ENCODE measurements at regions not wholly inside any gene's neighbourhood (a gene's known extent, or its start where the extent isn't known, plus 50 kb on each side); places are given as distances from the start of the nearest gene placed in this dataset.
"Not testable (repeated sequence)": the region's sequence is repeated elsewhere in the genome, so short reads cannot be mapped to it uniquely, and the experiment has no call there.

DNA sequence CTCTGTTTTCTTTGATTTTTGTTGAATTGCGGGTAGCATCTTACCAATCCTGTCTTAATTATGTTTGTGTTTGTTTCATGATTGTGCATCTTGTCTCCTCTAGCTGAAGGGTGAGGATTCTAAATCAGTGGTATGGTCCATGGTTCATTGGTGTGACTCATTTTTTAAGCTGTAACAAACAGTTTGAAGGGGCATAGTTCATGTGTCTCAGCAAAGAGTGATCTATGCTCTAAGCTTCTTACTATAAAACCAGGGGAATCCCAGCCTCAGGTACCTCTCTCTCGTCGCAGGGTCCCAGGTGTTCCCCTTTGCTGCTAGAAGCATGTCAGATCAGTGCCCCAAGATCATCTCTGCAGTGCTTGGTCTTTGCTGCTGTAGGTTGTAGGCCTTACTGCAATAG, 100.1 kb downstream of the OTUD1 start:
- Histone ChIP-seq H3K4me3 (no peak overlapping the region), H3K36me3 (no peaks in the 10 kb centered on the region), H3K9me3 (no peaks in the 10 kb centered on the region), H3K4me1 (no peaks in the 10 kb centered on the region), H3K27me3 (no peaks in the 10 kb centered on the region), H3K27ac (no peak overlapping the region)
- TF ChIP-seq POLR2A (IDR thresholded peaks at IDR 0.05) = no peak
- TF ChIP-seq, protein P1, sequence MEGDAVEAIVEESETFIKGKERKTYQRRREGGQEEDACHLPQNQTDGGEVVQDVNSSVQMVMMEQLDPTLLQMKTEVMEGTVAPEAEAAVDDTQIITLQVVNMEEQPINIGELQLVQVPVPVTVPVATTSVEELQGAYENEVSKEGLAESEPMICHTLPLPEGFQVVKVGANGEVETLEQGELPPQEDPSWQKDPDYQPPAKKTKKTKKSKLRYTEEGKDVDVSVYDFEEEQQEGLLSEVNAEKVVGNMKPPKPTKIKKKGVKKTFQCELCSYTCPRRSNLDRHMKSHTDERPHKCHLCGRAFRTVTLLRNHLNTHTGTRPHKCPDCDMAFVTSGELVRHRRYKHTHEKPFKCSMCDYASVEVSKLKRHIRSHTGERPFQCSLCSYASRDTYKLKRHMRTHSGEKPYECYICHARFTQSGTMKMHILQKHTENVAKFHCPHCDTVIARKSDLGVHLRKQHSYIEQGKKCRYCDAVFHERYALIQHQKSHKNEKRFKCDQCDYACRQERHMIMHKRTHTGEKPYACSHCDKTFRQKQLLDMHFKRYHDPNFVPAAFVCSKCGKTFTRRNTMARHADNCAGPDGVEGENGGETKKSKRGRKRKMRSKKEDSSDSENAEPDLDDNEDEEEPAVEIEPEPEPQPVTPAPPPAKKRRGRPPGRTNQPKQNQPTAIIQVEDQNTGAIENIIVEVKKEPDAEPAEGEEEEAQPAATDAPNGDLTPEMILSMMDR (IDR thresholded peaks at IDR 0.05) = no peak
- no peak for TF ChIP-seq POLR2AphosphoS5 (IDR thresholded peaks at IDR 0.05)
- intact Hi-C loops (cut with DNase I; ENCODE audit: low total_unique reads) = no loop called here
- no peak for DNase-seq (ENCODE audit: low spot score in 2 of 2)

DNA sequence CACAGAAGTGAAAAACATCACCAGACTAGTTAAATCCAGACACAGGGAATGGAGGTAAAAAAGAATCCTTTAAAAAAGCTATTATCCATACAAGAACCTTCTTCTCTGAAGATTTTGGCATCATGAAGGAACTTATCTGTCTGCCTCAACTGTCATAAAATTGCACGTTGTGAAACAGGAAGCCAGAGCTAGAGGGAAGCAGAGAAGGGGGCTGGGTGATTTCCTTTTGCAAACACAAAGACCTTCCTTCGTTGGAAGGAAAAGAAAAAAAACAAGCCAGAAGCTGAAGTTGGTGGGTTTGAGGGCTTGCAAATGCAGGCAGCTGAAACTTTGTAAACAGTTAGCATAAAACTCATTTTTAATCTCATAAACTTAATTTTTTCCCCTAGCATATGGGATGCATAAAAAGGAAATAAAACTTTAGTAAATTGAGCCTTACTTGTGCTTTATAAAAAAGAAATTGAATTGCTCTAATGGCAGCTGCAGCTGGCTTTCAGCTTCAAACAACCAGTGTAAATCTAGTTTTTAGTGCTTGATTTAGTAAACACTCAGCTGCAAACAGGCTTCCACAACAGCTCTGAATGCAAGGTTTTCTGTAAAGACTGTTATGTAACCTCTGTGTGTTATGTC, 101.6 kb downstream of the OTUD1 start:
- no peak overlapping the region for H3K27ac ChIP-seq
- intact Hi-C loops (cut with DNase I; ENCODE audit: low total_unique reads) = no loop called here

DNA sequence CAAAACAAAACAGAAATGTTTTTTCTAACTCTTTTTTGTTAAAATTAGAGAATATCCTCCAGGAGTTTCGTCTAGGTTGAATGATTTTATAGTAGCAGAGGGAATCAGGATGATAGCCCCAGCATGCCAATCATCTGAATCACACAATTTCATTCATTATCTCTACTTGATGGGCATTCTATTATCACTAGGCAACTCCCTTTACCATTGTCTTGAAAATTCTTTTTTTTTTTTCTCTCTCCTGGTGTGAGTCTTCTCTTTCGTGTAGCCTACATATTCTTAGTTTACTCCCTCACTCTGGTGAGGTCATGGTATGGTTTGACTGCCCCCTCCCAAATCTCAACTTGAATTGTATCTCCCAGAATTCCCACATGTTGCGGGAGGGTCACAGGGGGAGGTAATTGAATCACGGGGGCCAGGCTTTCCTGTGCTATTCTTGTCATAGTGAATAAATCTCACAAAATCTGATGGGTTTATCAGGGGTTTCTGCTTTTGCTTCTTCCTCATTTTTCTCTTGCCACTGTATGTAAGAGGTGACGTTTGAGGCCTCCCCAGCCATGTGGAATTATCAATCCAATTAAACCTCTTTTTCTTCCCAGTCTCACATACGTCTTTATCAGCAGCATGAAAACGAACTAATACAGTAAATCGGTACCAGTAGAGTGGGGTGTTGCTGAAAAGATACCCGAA, 105.0 kb downstream of the OTUD1 start:
- intact Hi-C loops (cut with DNase I; ENCODE audit: low total_unique reads) = loop anchor here (1.0 kb wide), 1 partner anchor 8 kb away; no protein-coding TSS in a partner anchor
- TF ChIP-seq POLR2AphosphoS5 (IDR thresholded peaks at IDR 0.05) (no peak), POLR2A (IDR thresholded peaks at IDR 0.05) (no peak)
- TF ChIP-seq, protein P1 (IDR thresholded peaks at IDR 0.05) = no peak
- Histone ChIP-seq H3K4me1 (no peaks in the 10 kb centered on the region), H3K27me3 (no peaks in the 10 kb centered on the region), H3K4me3 (no peak overlapping the region), H3K27ac (no peak overlapping the region), H3K36me3 (no peaks in the 10 kb centered on the region), H3K9me3 (no peaks in the 10 kb centered on the region)
- no peak for DNase-seq (ENCODE audit: low spot score in 2 of 2)

More for the DNA sequence above, 101.6 kb downstream of the OTUD1 start:
- no peak for DNase-seq (ENCODE audit: low spot score in 2 of 2)
- Histone ChIP-seq H3K36me3 (no peaks in the 10 kb centered on the region), H3K4me1 (no peaks in the 10 kb centered on the region), H3K27me3 (no peaks in the 10 kb centered on the region), H3K4me3 (no peak overlapping the region), H3K9me3 (no peaks in the 10 kb centered on the region)
- no peak for TF ChIP-seq POLR2AphosphoS5 (IDR thresholded peaks at IDR 0.05)
- TF ChIP-seq POLR2A (IDR thresholded peaks at IDR 0.05) = no peak
- TF ChIP-seq, protein P1 (IDR thresholded peaks at IDR 0.05) = no peak

DNA sequence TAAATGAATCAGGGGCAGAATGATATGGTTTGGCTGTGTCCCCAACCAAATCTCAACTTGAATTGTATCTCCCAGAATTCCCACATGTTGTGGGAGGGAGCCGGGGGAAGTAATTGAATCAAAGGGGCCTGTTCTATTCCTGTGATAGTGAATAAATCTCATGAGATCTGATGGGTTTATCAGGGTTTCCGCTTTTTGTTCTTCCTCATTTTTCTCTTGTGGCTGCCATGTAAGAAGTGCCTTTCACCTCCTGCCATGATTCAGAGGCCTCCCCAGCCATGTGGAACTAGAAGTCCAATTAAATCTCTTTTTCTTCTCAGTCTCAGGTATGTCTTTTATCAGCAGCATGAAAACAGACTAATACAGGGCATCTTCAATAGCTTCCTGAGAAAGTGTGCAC, 107.0 kb downstream of the OTUD1 start:
- H3K4me1 ChIP-seq; H3K4me3 ChIP-seq; H3K36me3 ChIP-seq; DNase-seq (ENCODE audit: low spot score in 2 of 2); H3K27ac ChIP-seq; intact Hi-C loops (cut with DNase I; ENCODE audit: low total_unique reads); H3K27me3 ChIP-seq; H3K9me3 ChIP-seq: not testable (repeated sequence)

DNA sequence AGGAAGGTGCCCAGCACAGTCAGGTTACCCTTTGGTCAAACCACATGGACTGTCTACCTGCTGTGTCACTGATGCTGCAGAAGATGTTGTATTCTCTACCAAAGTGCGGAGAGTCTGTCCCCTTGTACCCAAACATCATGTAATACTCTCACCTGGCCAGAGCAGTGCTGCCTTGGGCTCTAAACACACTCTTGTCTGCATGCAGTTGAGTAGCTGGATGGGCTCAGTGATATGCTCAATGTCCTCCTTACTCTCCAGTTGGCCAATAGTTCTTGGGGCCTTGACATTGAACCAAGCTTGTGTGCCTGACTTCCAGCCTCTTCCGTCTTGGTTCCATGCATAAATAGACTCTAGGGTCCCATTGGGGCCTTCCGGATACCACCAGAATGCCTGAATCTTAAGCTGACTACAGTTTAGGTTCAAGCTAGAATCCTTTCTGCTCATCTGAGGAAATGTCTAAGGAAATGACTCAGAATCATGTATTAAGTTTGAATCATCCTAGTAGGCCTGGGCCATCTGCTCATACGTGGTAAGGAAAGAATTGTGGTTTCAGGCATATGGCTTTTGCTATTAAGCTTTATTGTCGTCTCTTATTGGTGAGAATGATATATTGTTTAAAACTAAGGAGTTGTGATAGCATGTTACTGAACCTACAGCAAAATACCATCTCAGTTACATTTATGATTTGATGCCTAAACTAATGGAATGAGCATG, 118.0 kb downstream of the OTUD1 start:
- no peak for TF ChIP-seq POLR2AphosphoS5 (IDR thresholded peaks at IDR 0.05)
- no peak for TF ChIP-seq POLR2A (IDR thresholded peaks at IDR 0.05)
- TF ChIP-seq, protein P1 (IDR thresholded peaks at IDR 0.05) = no peak
- DNase-seq (ENCODE audit: low spot score in 2 of 2) = no peak
- Histone ChIP-seq H3K4me1 (no peaks in the 10 kb centered on the region), H3K27me3 (no peaks in the 10 kb centered on the region), H3K27ac (no peak overlapping the region), H3K36me3 (no peaks in the 10 kb centered on the region), H3K4me3 (no peak overlapping the region), H3K9me3 (peaks cover 0 to 18% of the 10 kb centered on the region in 2 donors)
- intact Hi-C loops (cut with DNase I; ENCODE audit: low total_unique reads) = no loop called here
